ENCODE measurements at regions not wholly inside any gene's neighbourhood (a gene's known extent, or its start where the extent isn't known, plus 50 kb on each side); places are given as distances from the start of the nearest gene placed in this dataset.

DNA sequence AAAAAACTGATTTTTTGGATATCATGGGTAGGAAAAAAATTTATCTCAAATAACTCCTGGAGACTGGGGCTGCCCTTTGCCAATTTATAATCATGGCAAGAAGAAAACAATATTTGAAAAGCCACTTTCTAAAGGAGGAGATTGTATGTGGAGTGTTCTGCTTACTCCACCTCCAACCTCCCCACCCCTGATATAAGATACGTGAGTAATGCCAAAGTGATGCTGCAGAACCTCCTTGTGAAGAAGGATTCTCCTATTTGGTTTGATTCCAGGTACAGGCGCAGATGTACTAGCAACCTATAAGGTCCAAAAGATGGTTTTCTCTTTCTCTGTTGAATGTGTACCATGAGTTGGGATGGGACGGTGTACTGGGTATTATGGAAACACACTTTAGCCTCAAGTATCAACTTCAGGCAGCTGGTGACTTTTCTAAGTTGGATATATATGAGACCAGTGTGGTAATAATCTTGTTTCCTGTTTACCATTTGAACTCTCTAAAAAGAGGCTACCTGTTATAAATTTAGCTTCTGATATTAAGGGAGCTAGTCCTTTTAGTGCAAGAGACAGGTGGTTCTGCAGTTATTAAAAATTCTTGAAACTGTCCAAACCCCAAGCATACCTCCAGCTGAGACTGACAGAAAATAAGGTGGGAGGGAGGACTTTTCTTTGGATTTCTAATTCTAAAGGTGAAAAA lies 724.0 kb upstream of the MIR17HG start:
- Histone ChIP-seq H3K27ac (ENCODE audit: low read depth, low read length) (no peak overlapping the region), H3K27me3 (ENCODE audit: control insufficient read depth, insufficient read depth, low read length) (no peaks in the 10 kb centered on the region), H3K9me3 (ENCODE audit: control insufficient read depth, insufficient read depth, low read length) (no peaks in the 10 kb centered on the region), H3K4me3 (ENCODE audit: low read depth, low read length) (no peak overlapping the region)
- POLR2A ChIA-PET, result no interaction called here
- TF ChIP-seq, protein P1, sequence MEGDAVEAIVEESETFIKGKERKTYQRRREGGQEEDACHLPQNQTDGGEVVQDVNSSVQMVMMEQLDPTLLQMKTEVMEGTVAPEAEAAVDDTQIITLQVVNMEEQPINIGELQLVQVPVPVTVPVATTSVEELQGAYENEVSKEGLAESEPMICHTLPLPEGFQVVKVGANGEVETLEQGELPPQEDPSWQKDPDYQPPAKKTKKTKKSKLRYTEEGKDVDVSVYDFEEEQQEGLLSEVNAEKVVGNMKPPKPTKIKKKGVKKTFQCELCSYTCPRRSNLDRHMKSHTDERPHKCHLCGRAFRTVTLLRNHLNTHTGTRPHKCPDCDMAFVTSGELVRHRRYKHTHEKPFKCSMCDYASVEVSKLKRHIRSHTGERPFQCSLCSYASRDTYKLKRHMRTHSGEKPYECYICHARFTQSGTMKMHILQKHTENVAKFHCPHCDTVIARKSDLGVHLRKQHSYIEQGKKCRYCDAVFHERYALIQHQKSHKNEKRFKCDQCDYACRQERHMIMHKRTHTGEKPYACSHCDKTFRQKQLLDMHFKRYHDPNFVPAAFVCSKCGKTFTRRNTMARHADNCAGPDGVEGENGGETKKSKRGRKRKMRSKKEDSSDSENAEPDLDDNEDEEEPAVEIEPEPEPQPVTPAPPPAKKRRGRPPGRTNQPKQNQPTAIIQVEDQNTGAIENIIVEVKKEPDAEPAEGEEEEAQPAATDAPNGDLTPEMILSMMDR (IDR thresholded peaks at IDR 0.05; ENCODE audit: low read depth, low read length), result no peak
- DNase-seq (ENCODE audit: low read depth, low spot score), result no peak
- CTCF ChIA-PET, result no interaction called here

DNA sequence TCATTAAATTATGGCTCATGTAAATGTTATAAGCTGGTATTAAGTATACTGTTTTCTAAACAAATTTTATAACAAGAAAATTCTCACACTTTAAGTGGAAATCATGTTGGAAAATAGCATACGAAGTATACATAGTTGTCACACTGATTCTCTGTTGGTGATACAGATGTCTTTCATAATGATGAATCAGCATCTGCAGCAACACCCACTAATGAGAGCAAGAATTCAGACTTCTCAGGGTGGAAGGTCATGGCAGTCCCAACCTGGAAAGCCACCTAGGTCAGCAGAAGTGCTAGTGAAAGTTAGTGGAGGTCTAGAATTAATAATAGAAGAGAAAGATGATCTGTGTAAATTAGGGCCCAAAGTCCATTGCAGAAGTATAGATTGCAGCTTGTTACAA lies 719.7 kb upstream of the MIR17HG start:
- ChIA-PET CTCF (no interaction called here), POLR2A (no interaction called here)
- no peak overlapping the region for H3K4me3 ChIP-seq (ENCODE audit: low read depth, low read length)
- no peak for DNase-seq (ENCODE audit: low read depth, low spot score)
- H3K9me3 ChIP-seq (ENCODE audit: control insufficient read depth, insufficient read depth, low read length), result no peaks in the 10 kb centered on the region
- no peak overlapping the region for H3K27ac ChIP-seq (ENCODE audit: low read depth, low read length)
- H3K27me3 ChIP-seq (ENCODE audit: control insufficient read depth, insufficient read depth, low read length), result no peaks in the 10 kb centered on the region
- TF ChIP-seq, protein P1 (IDR thresholded peaks at IDR 0.05; ENCODE audit: low read depth, low read length), result no peak

DNA sequence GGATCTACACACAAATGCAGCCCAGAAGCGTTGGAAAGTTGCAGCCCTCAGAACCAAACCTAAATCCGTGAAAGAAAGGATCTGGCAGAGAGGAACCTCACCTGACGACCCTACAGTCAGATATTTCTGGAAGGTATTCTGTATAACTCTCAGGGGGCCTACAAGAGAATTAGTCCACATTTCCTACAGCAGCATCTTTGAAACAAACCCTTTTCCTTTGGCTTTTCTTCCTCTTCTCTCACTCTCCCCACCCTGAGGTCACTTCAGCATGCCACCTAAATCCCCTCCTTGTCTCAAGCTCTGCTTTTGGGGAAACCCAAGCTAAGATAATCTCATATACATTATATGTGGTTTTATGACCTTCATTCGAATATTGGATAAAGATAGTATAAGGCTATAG lies 719.0 kb upstream of the MIR17HG start:
- no peaks in the 10 kb centered on the region for H3K27me3 ChIP-seq (ENCODE audit: control insufficient read depth, insufficient read depth, low read length)
- TF ChIP-seq, protein P1 (IDR thresholded peaks at IDR 0.05; ENCODE audit: low read depth, low read length), result no peak
- CTCF ChIA-PET, result no interaction called here
- H3K4me3 ChIP-seq (ENCODE audit: low read depth, low read length), result no peak overlapping the region
- POLR2A ChIA-PET, result no interaction called here
- H3K27ac ChIP-seq (ENCODE audit: low read depth, low read length), result no peak overlapping the region
- H3K9me3 ChIP-seq (ENCODE audit: control insufficient read depth, insufficient read depth, low read length), result no peaks in the 10 kb centered on the region
- DNase-seq (ENCODE audit: low read depth, low spot score), result no peak

DNA sequence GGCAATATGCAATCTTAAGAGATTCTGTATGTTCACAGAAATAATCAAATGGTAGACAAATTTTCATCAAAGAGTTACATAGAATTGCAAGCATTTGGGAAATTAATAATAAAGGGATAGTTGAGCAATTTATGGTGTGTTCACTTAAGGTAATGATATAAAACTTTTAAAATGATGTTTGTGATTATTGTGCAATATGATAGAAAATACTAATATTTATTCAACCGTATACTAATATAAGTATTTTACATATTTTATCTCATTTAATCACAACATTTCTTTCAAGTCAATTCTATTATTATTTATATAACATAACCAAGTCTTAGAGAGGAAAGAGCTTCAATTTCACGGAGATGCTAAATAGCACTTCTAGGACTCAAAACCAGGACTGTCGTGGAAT lies 716.8 kb upstream of the MIR17HG start:
- no peak overlapping the region for H3K27ac ChIP-seq (ENCODE audit: low read depth, low read length)
- POLR2A ChIA-PET, result no interaction called here
- TF ChIP-seq, protein P1 (IDR thresholded peaks at IDR 0.05; ENCODE audit: low read depth, low read length), result no peak
- no peaks in the 10 kb centered on the region for H3K27me3 ChIP-seq (ENCODE audit: control insufficient read depth, insufficient read depth, low read length)
- no peak for DNase-seq (ENCODE audit: low read depth, low spot score)
- H3K9me3 ChIP-seq (ENCODE audit: control insufficient read depth, insufficient read depth, low read length), result no peaks in the 10 kb centered on the region
- CTCF ChIA-PET, result no interaction called here
- H3K4me3 ChIP-seq (ENCODE audit: low read depth, low read length), result no peak overlapping the region

DNA sequence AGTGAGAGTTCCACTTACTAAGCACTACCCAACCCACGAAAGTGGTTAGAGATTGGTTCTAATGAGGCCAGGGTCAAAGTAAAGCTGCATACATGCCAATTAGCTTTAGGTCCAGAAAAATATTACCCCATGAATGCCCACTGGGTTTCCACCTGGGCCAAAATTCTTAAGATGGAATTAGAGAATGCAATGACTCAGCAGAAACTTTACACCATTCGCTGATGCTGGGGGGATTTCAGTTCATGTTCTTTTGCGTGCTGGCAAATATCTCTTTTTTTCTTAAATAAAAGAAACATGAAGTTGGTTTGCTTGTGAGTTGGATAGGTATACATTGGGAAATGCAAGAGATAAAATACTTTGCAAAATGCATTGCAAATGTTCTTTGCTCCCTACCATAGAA lies 715.3 kb upstream of the MIR17HG start:
- DNase-seq (ENCODE audit: low read depth, low spot score), result no peak
- POLR2A ChIA-PET, result no interaction called here
- no peak overlapping the region for H3K4me3 ChIP-seq (ENCODE audit: low read depth, low read length)
- no peak overlapping the region for H3K27ac ChIP-seq (ENCODE audit: low read depth, low read length)
- CTCF ChIA-PET, result no interaction called here
- H3K9me3 ChIP-seq (ENCODE audit: control insufficient read depth, insufficient read depth, low read length), result no peaks in the 10 kb centered on the region
- H3K27me3 ChIP-seq (ENCODE audit: control insufficient read depth, insufficient read depth, low read length), result no peaks in the 10 kb centered on the region
- TF ChIP-seq, protein P1 (IDR thresholded peaks at IDR 0.05; ENCODE audit: low read depth, low read length), result no peak

Measured in AG04450 (cell line).